Right atrium auricular region (tissue), 2 donors: ENCODE measurements at regions not wholly inside any gene's neighbourhood (a gene's known extent, or its start where the extent isn't known, plus 50 kb on each side); places are given as distances from the start of the nearest gene placed in this dataset.

Source experiments
- DNase-seq: peaks from one replicate; pipeline ENCODE4 v3.0.0-alpha.2; 2019; ENCODE audit warnings: low spot score
- H3K27ac ChIP-seq, 2 donors: fragments of 200-600 bp; sonication (generic); 1 replicate in 1 of 2; 2 replicates in 1 of 2; pipeline ENCODE4 v1.5.1; 2016 to 2019
- H3K27me3 ChIP-seq, 2 donors: fragments of 200-600 bp; sonication (generic); one replicate each; pipeline versions ENCODE4 v1.5.1 to v1.6.0; 2017 to 2019
- H3K36me3 ChIP-seq: fragments of 200-600 bp; sonication (generic); one replicate; pipeline ENCODE4 v1.5.1; 2016
- H3K4me1 ChIP-seq, 2 donors: fragments of 200-600 bp; sonication (generic); one replicate each; pipeline versions ENCODE4 v1.5.1 to v1.6.0; 2017 to 2019
- H3K4me3 ChIP-seq, 2 donors: fragments of 200-600 bp; sonication (generic); 1 replicate in 1 of 2; 2 replicates in 1 of 2; pipeline ENCODE4 v1.5.1; 2017 to 2019; ENCODE audit warnings: mild to moderate bottlenecking in 1 of 2, moderate library complexity in 1 of 2
- H3K9me3 ChIP-seq, 2 donors: fragments of 200-600 bp; sonication (generic); one replicate each; pipeline ENCODE4 v1.5.1; 2019
- CTCF ChIP-seq, 2 donors: fragments of 200-600 bp; sonication (generic); IDR thresholded peaks; one replicate each; pipeline ENCODE4 v1.5.1; 2019; ENCODE audit warnings: antibody characterized with exemption in 2 of 2

GRCh38 chr3:159805411-159805772 is 183.2 kb upstream of the IL12A start:
- H3K36me3 ChIP-seq = no peaks in the 10 kb centered on the region
- no peak overlapping the region for H3K4me3 ChIP-seq
- TF ChIP-seq CTCF (IDR thresholded peaks at IDR 0.05) = no peak
- no peaks in the 10 kb centered on the region for H3K27me3 ChIP-seq
- H3K27ac ChIP-seq = no peak overlapping the region
- H3K9me3 ChIP-seq = no peaks in the 10 kb centered on the region
- peaks cover 0 to 33% of the 10 kb centered on the region in 2 donors for H3K4me1 ChIP-seq
- no peak for DNase-seq

GRCh38 chr3:159806412-159806811 is 182.2 kb upstream of the IL12A start:
- TF ChIP-seq CTCF (IDR thresholded peaks at IDR 0.05) = no peak
- no peaks in the 10 kb centered on the region for H3K27me3 ChIP-seq
- H3K27ac ChIP-seq = no peak overlapping the region
- H3K36me3 ChIP-seq = no peaks in the 10 kb centered on the region
- H3K4me3 ChIP-seq = no peak overlapping the region
- DNase-seq = no peak
- H3K4me1 ChIP-seq = peaks cover 0 to 23% of the 10 kb centered on the region in 2 donors
- no peaks in the 10 kb centered on the region for H3K9me3 ChIP-seq

- Histone ChIP-seq H3K27ac (no peak overlapping the region), H3K36me3 (no peaks in the 10 kb centered on the region), H3K9me3 (no peaks in the 10 kb centered on the region), H3K27me3 (no peaks in the 10 kb centered on the region), H3K4me3 (no peak overlapping the region), H3K4me1 (peaks cover 0 to 23% of the 10 kb centered on the region in 2 donors)
- no peak for TF ChIP-seq CTCF (IDR thresholded peaks at IDR 0.05)
- no peak for DNase-seq
Measured at GRCh38 chr3:159807137-159808040, 181.2 kb upstream of the IL12A start.

GRCh38 chr3:159813822-159814531 is 174.7 kb upstream of the IL12A start:
- Histone ChIP-seq H3K9me3 (no peaks in the 10 kb centered on the region), H3K27me3 (no peaks in the 10 kb centered on the region), H3K27ac (no peak overlapping the region), H3K4me1 (peaks cover 0 to 14% of the 10 kb centered on the region in 2 donors), H3K36me3 (no peaks in the 10 kb centered on the region), H3K4me3 (no peak overlapping the region)
- DNase-seq = no peak
- no peak for TF ChIP-seq CTCF (IDR thresholded peaks at IDR 0.05)

- no peak for DNase-seq
- no peak for TF ChIP-seq CTCF (IDR thresholded peaks at IDR 0.05)
- H3K36me3 ChIP-seq = no peaks in the 10 kb centered on the region
- no peaks in the 10 kb centered on the region for H3K27me3 ChIP-seq
- no peak overlapping the region for H3K4me3 ChIP-seq
- no peaks in the 10 kb centered on the region for H3K9me3 ChIP-seq
- H3K4me1 ChIP-seq = peaks cover 0 to 14% of the 10 kb centered on the region in 2 donors
- H3K27ac ChIP-seq = no peak overlapping the region
Measured at GRCh38 chr3:159816512-159816911, 172.1 kb upstream of the IL12A start.
